Chondrocyte (in vitro differentiated cells): ENCODE measurements at regions not wholly inside any gene's neighbourhood (a gene's known extent, or its start where the extent isn't known, plus 50 kb on each side); places are given as distances from the start of the nearest gene placed in this dataset.
"Not testable (repeated sequence)": the region's sequence is repeated elsewhere in the genome, so short reads cannot be mapped to it uniquely, and the experiment has no call there.

Source experiments
- DNase-seq: peaks from one replicate; pipeline ENCODE4 v3.0.0; 2021; ENCODE audit warnings: mixed read lengths, low spot score
- H3K27ac Mint-ChIP-seq: one replicate; pipeline ENCODE4 v1.8.0; 2021; ENCODE audit warnings: mild to moderate bottlenecking, moderate library complexity, mixed read lengths; ENCODE audit not compliant: unreplicated experiment
- H3K27me3 Mint-ChIP-seq: 2 replicates; pipeline ENCODE4 v1.8.0; 2021; ENCODE audit warnings: low read depth, mixed read lengths
- H3K36me3 Mint-ChIP-seq: 2 replicates; pipeline ENCODE4 v1.8.0; 2021; ENCODE audit warnings: low read depth, mixed read lengths
- H3K4me1 Mint-ChIP-seq: 2 replicates; pipeline ENCODE4 v1.8.0; 2021; ENCODE audit warnings: low read depth, mild to moderate bottlenecking, mixed read lengths
- H3K4me3 Mint-ChIP-seq: one replicate; pipeline ENCODE4 v1.8.0; 2021; ENCODE audit warnings: mild to moderate bottlenecking, moderate library complexity, mixed read lengths; ENCODE audit not compliant: unreplicated experiment
- H3K9me3 Mint-ChIP-seq: 2 replicates; pipeline ENCODE4 v1.8.0; 2021; ENCODE audit warnings: low read depth, mixed read lengths
- CTCF ChIP-seq: fragments of 200-600 bp; sonication (generic); IDR thresholded peaks from 2 replicates; pipeline ENCODE4 v1.5.0; 2021; ENCODE audit warnings: antibody characterized with exemption, mild to moderate bottlenecking, moderate library complexity

GRCh38 chr12:33223956-33224355 is 215.7 kb downstream of the SYT10 start:
- Mint-ChIP-seq H3K4me3 (no peak overlapping the region), H3K4me1 (no peaks in the 10 kb centered on the region), H3K9me3 (peaks cover 48% of the 10 kb centered on the region), H3K36me3 (no peaks in the 10 kb centered on the region), H3K27ac (no peak overlapping the region), H3K27me3 (no peaks in the 10 kb centered on the region)
- no peak for DNase-seq
- TF ChIP-seq CTCF = no peak

- H3K36me3 Mint-ChIP-seq = no peaks in the 10 kb centered on the region
- DNase-seq = no peak
- H3K9me3 Mint-ChIP-seq = peaks cover 58% of the 10 kb centered on the region
- H3K27me3 Mint-ChIP-seq = no peaks in the 10 kb centered on the region
- no peak for TF ChIP-seq CTCF
- H3K4me3 Mint-ChIP-seq = no peak overlapping the region
- H3K4me1 Mint-ChIP-seq = no peaks in the 10 kb centered on the region
- no peak overlapping the region for H3K27ac Mint-ChIP-seq
These were observed 217.3 kb downstream of the SYT10 start for GRCh38 chr12:33222357-33222756.

GRCh38 chr12:33205981-33206380 is 233.6 kb downstream of the SYT10 start:
- Mint-ChIP-seq H3K4me3 (no peak overlapping the region), H3K9me3 (peaks cover 6% of the 10 kb centered on the region), H3K36me3 (no peaks in the 10 kb centered on the region), H3K27ac (no peak overlapping the region), H3K4me1 (no peaks in the 10 kb centered on the region), H3K27me3 (peaks cover 2% of the 10 kb centered on the region)
- no peak for DNase-seq
- TF ChIP-seq CTCF = no peak

- DNase-seq, H3K4me3 Mint-ChIP-seq, H3K36me3 Mint-ChIP-seq, H3K4me1 Mint-ChIP-seq, H3K27me3 Mint-ChIP-seq, H3K27ac Mint-ChIP-seq: not testable (repeated sequence)
- peaks cover 61% of the 10 kb centered on the region for H3K9me3 Mint-ChIP-seq
These were observed 245.2 kb downstream of the SYT10 start for GRCh38 chr12:33194389-33194788.

GRCh38 chr12:33192226-33192625 is 247.4 kb downstream of the SYT10 start:
- no peak for TF ChIP-seq CTCF
- no peak overlapping the region for H3K4me3 Mint-ChIP-seq
- DNase-seq = no peak
- no peaks in the 10 kb centered on the region for H3K27me3 Mint-ChIP-seq
- no peak overlapping the region for H3K27ac Mint-ChIP-seq
- H3K36me3 Mint-ChIP-seq = no peaks in the 10 kb centered on the region
- H3K4me1 Mint-ChIP-seq = no peaks in the 10 kb centered on the region
- H3K9me3 Mint-ChIP-seq = peaks cover 60% of the 10 kb centered on the region

GRCh38 chr12:33187409-33187808 is 252.2 kb downstream of the SYT10 start:
- no peaks in the 10 kb centered on the region for H3K4me1 Mint-ChIP-seq
- no peaks in the 10 kb centered on the region for H3K27me3 Mint-ChIP-seq
- no peak for DNase-seq
- no peak overlapping the region for H3K27ac Mint-ChIP-seq
- no peaks in the 10 kb centered on the region for H3K36me3 Mint-ChIP-seq
- H3K9me3 Mint-ChIP-seq = peaks cover 36% of the 10 kb centered on the region
- no peak for TF ChIP-seq CTCF
- H3K4me3 Mint-ChIP-seq = no peak overlapping the region
